22Rv1 (cell line): ENCODE measurements at regions not wholly inside any gene's neighbourhood (a gene's known extent, or its start where the extent isn't known, plus 50 kb on each side); places are given as distances from the start of the nearest gene placed in this dataset.

Source experiments
- CTCF ChIP-seq: fragments of 450-650 bp; IDR thresholded peaks from 2 replicates; pipeline ENCODE4 v1.5.1; 2017; ENCODE audit warnings: mild to moderate bottlenecking
- ZFX ChIP-seq: fragments of 450-650 bp; IDR thresholded peaks from 2 replicates; pipeline ENCODE4 v1.6.1; 2017; ENCODE audit warnings: antibody characterized with exemption, borderline replicate concordance

GRCh38 chr7:54183055-54183454, 359.1 kb upstream of the VSTM2A start:
- TF ChIP-seq CTCF (no peak), ZFX (no peak)
